Endothelial cell of umbilical vein (primary cell): ENCODE measurements at regions not wholly inside any gene's neighbourhood (a gene's known extent, or its start where the extent isn't known, plus 50 kb on each side); places are given as distances from the start of the nearest gene placed in this dataset.

Experiments used
- BruUV-seq: library from RNA; stranded (reverse); fragments of 400-500 nt; replicated peaks from 2 replicates; lab custom pipeline; 2021; lab: Mats Ljungman, UMichigan
- CTCF ChIA-PET: fragments of 300-600, 350-600 bp; sonication (Branson Sonifier 250); formaldehyde crosslinking; loops from one replicate; lab custom pipeline; 2021; ENCODE audit warnings: antibody characterized with exemption, inconsistent platforms; lab: Charles Lee
- POLR2A ChIA-PET: fragments of 300-600, 350-600 bp; sonication (Branson Sonifier 250); formaldehyde crosslinking; loops from one replicate; lab custom pipeline; 2021; ENCODE audit warnings: antibody characterized with exemption, inconsistent platforms; lab: Charles Lee
- DNase-seq: peaks from one replicate; pipeline ENCODE4 v3.0.0-alpha.2; 2011; ENCODE audit warnings: low read depth, low spot score
- FAIRE-seq: peaks from 2 replicates; lab custom pipeline; 2011; peaks lifted over from hg19 to GRCh38; lab: Jason Lieb, UNC
- H2AFZ ChIP-seq: 2 replicates; pipeline ENCODE4 v1.6.0; 2012; ENCODE audit warnings: low read depth, low read length, control low read depth, inconsistent platforms
- H3K27ac ChIP-seq: 2 replicates; pipeline ENCODE4 v1.5.1; 2011; ENCODE audit warnings: low read depth, mild to moderate bottlenecking, control low read depth, low read length, moderate library complexity; ENCODE audit not compliant: insufficient read depth
- H3K27me3 ChIP-seq, 2 experiments: 2 replicates each; pipeline versions ENCODE4 v1.6.0 to v1.6.1; 2011; ENCODE audit warnings: low read length in 2 of 2, mixed read lengths in 1 of 2; ENCODE audit not compliant: control insufficient read depth in 2 of 2, insufficient read depth in 2 of 2
- H3K36me3 ChIP-seq, 2 experiments: 2 replicates in 1 of 2; 3 replicates in 1 of 2; pipeline ENCODE4 v1.5.1; 2011; ENCODE audit warnings: low read length in 2 of 2, mild to moderate bottlenecking in 1 of 2, moderate library complexity in 1 of 2; ENCODE audit not compliant: control insufficient read depth in 2 of 2, insufficient read depth in 2 of 2; ENCODE audit errors: extremely low read depth in 1 of 2
- H3K4me1 ChIP-seq: 3 replicates; pipeline ENCODE4 v1.5.1; 2011; ENCODE audit warnings: mild to moderate bottlenecking, low read length; ENCODE audit not compliant: control insufficient read depth, insufficient read depth; ENCODE audit errors: extremely low read depth
- H3K4me2 ChIP-seq: 2 replicates; pipeline ENCODE4 v1.6.1; 2011; ENCODE audit warnings: low read length, control low read depth, mixed read lengths; ENCODE audit not compliant: insufficient read depth
- H3K4me3 ChIP-seq, 3 experiments: fragments of 200-600 bp in 1 of 3; sonication (generic), shearing (Covaris generic) in 1 of 3; replicated peaks in 1 of 3; 2 replicates each; pipeline ENCODE4 v1.5.1; 2011 to 2016; ENCODE audit warnings: control low read depth in 3 of 3, low read length in 3 of 3, mild to moderate bottlenecking in 2 of 3, inconsistent platforms in 1 of 3, low read depth in 1 of 3, moderate library complexity in 1 of 3; ENCODE audit not compliant: insufficient read depth in 1 of 3
- H3K79me2 ChIP-seq: 2 replicates; pipeline ENCODE4 v1.6.0; 2012; ENCODE audit warnings: low read length, inconsistent platforms; ENCODE audit not compliant: control insufficient read depth, insufficient read depth
- H3K9ac ChIP-seq: replicated peaks from 2 replicates; pipeline ENCODE3; 2011; ENCODE audit warnings: low read length, control low read depth; ENCODE audit not compliant: insufficient read depth; ENCODE audit errors: extremely low read depth
- H3K9me1 ChIP-seq: replicated peaks from 3 replicates; pipeline ENCODE4 v1.6.0; 2011; ENCODE audit warnings: mild to moderate bottlenecking, low read length; ENCODE audit not compliant: control insufficient read depth, insufficient read depth; ENCODE audit errors: extremely low read depth
- H3K9me3 ChIP-seq: replicated peaks from 2 replicates; pipeline ENCODE4 v1.5.1; 2012; ENCODE audit warnings: low read length, inconsistent platforms; ENCODE audit not compliant: control insufficient read depth, insufficient read depth
- H4K20me1 ChIP-seq: replicated peaks from 2 replicates; pipeline ENCODE3; 2011; ENCODE audit warnings: mild to moderate bottlenecking, low read length; ENCODE audit not compliant: control insufficient read depth, insufficient read depth; ENCODE audit errors: extremely low read depth
- GATA2 ChIP-seq: IDR thresholded peaks from 2 replicates; pipeline ENCODE4 v1.7.0; 2011; ENCODE audit warnings: low read depth, mild to moderate bottlenecking, moderate library complexity, mixed read lengths, low read length; ENCODE audit not compliant: insufficient read length, insufficient read depth
- JUN ChIP-seq: IDR thresholded peaks from 2 replicates; pipeline ENCODE4 v1.6.1; 2011; ENCODE audit warnings: borderline replicate concordance, low read depth; ENCODE audit not compliant: insufficient read length, insufficient read depth
- MAX ChIP-seq: IDR thresholded peaks from 2 replicates; pipeline ENCODE4 v1.6.1; 2011; ENCODE audit not compliant: insufficient read depth, insufficient read length
- POLR2A ChIP-seq: IDR thresholded peaks from 2 replicates; pipeline ENCODE4 v1.6.1; 2012; ENCODE audit warnings: low read depth, mild to moderate bottlenecking, control low read depth, low read length
- dilution Hi-C: fragments of 300-500 bp; cut with MboI; formaldehyde crosslinking; loops from one replicate; pipeline ENCODE4 v1.15.0; 2019; ENCODE audit warnings: low sequenced_read_pairs; ENCODE audit not compliant: extremely low pct_ligation_motif_present
- intact Hi-C: fragments of 100-400 bp; cut with micrococcal nuclease; formaldehyde crosslinking; loops from one replicate; pipeline ENCODE4 v1.10.0; 2022

- no peak for TF ChIP-seq MAX
- no peak for TF ChIP-seq GATA2
- Histone ChIP-seq H3K4me2 (no peak overlapping the region), H3K4me3 (no peak overlapping the region), H3K36me3 (no peaks in the 10 kb centered on the region), H3K9ac (no peak overlapping the region), H3K27ac (no peak overlapping the region), H3K9me3 (no peaks in the 10 kb centered on the region), H3K27me3 (no peaks in the 10 kb centered on the region), H3K4me1 (no peaks in the 10 kb centered on the region), H3K9me1 (no peaks in the 10 kb centered on the region), H4K20me1 (no peaks in the 10 kb centered on the region), H3K79me2 (no peaks in the 10 kb centered on the region), H2AFZ (no peak overlapping the region)
- FAIRE-seq (no peak), DNase-seq (no peak)
- dilution Hi-C loops (no loop called here), intact Hi-C loops (no loop called here)
- CTCF ChIA-PET, result no interaction called here
- no TSS peak for BruUV-seq
- POLR2A ChIA-PET, result no interaction called here
Measured at GRCh38 chrX:75893281-75893680, 108.2 kb upstream of the MAGEE2 start.

GRCh38 chrX:75911716-75912115, 126.7 kb upstream of the MAGEE2 start:
- Histone ChIP-seq H3K4me2 (no peak overlapping the region), H3K27ac (no peak overlapping the region), H4K20me1 (no peaks in the 10 kb centered on the region), H3K79me2 (no peaks in the 10 kb centered on the region), H3K4me1 (no peaks in the 10 kb centered on the region), H3K9ac (no peak overlapping the region), H2AFZ (no peak overlapping the region), H3K36me3 (no peaks in the 10 kb centered on the region), H3K27me3 (no peaks in the 10 kb centered on the region), H3K4me3 (no peak overlapping the region), H3K9me3 (no peaks in the 10 kb centered on the region), H3K9me1 (no peaks in the 10 kb centered on the region)
- FAIRE-seq (no peak), DNase-seq (no peak)
- intact Hi-C loops, result no loop called here
- POLR2A ChIA-PET, result no interaction called here
- BruUV-seq, result no TSS peak
- dilution Hi-C loops, result no loop called here
- CTCF ChIA-PET, result no interaction called here
- TF ChIP-seq POLR2A (no peak), JUN (no peak), MAX (no peak), GATA2 (no peak)
